ENCODE measurements at regions not wholly inside any gene's neighbourhood (a gene's known extent, or its start where the extent isn't known, plus 50 kb on each side); places are given as distances from the start of the nearest gene placed in this dataset.

DNA sequence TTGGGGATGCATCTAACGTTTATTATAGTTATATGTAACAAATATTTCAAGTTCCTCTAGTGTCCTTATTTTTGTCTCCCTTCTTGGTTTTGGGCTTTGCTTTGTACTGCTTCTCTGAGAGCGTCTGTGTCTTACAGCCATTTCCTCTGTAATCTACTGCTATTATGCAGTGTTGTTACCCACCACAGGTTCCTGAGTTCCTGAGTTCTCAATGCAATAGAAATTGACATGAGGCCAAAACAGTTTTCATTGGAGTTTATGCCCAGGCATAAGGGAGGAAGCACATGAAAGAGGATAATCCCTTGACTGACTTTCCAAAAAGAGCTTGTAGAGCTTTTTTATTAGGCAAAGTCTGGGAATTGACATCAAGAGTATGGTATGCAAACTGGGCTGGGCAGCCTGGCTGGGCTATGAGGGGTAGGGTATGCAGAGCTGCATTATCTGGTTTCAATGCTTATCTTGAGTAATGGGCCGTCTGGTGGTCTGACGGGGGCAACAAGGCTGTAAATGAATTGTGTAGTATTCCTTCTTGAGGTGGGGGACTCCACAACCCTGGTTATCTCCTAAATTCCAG is 722.5 kb upstream of the ATXN7L3B start:
- Histone ChIP-seq H3K4me3 (no peak overlapping the region), H3K27me3 (no peaks in the 10 kb centered on the region), H3K9me3 (no peaks in the 10 kb centered on the region), H3K27ac (no peak overlapping the region), H3K4me1 (no peaks in the 10 kb centered on the region), H3K36me3 (no peaks in the 10 kb centered on the region)
- ATAC-seq = no peak
- FAIRE-seq = no peak
- intact Hi-C loops (cut with DNase I) = no loop called here
- DNase-seq = no peak
- WGBS, 2 donors = 32 to 48% methylated on average over 4 of the region's 4 CpGs
- TF ChIP-seq, protein P1, sequence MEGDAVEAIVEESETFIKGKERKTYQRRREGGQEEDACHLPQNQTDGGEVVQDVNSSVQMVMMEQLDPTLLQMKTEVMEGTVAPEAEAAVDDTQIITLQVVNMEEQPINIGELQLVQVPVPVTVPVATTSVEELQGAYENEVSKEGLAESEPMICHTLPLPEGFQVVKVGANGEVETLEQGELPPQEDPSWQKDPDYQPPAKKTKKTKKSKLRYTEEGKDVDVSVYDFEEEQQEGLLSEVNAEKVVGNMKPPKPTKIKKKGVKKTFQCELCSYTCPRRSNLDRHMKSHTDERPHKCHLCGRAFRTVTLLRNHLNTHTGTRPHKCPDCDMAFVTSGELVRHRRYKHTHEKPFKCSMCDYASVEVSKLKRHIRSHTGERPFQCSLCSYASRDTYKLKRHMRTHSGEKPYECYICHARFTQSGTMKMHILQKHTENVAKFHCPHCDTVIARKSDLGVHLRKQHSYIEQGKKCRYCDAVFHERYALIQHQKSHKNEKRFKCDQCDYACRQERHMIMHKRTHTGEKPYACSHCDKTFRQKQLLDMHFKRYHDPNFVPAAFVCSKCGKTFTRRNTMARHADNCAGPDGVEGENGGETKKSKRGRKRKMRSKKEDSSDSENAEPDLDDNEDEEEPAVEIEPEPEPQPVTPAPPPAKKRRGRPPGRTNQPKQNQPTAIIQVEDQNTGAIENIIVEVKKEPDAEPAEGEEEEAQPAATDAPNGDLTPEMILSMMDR (IDR thresholded peaks at IDR 0.05) = no peak

DNA sequence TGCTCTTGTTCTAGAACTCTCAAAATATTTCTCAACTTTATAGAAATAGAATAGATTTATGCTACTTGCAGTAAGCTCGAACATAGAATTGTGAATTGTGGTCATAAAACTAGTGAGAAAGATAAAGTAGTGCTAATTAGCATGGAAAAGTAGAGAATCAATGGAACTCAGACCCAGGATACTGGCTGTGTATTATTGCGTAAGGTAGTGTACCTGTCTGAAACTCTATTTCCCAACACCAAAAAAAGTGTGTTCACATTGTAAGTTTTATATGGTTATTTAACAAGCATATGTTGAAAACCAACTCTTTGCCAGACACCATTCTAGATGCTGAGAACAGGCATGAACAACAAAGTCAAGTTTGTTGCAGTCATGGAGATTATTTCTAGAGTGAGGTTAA is 720.5 kb upstream of the ATXN7L3B start:
- Histone ChIP-seq H3K9me3 (no peaks in the 10 kb centered on the region), H3K36me3 (no peaks in the 10 kb centered on the region), H3K27ac (no peak overlapping the region), H3K27me3 (no peaks in the 10 kb centered on the region), H3K4me3 (no peak overlapping the region), H3K4me1 (no peaks in the 10 kb centered on the region)
- no peak for DNase-seq
- 56 to 59% methylated on average over 2 of the region's 2 CpGs for WGBS, 2 donors
- TF ChIP-seq, protein P1 (IDR thresholded peaks at IDR 0.05) = no peak
- intact Hi-C loops (cut with DNase I) = no loop called here
- FAIRE-seq = no peak
- no peak for ATAC-seq

DNA sequence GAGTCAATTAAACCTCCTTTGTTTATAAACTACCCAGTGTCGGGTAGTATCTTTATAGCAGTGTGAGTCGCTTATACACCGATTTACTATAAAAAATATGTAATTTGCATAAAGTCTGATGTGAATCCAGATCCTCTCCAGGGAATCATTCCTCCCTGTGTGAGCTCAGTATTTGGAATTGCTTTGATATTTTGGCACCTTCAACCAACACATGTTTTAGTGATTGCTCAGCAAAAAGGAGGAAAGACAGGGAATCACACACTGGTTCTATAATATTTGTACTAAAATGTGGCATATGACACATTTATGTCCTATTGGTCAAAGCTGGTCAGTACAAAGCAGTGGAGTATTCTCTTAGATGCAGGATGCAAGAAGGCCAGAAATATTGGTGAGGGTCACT is 703.9 kb upstream of the ATXN7L3B start:
- FAIRE-seq = no peak
- 71 to 88% methylated on average over 3 of the region's 3 CpGs for WGBS, 2 donors

DNA sequence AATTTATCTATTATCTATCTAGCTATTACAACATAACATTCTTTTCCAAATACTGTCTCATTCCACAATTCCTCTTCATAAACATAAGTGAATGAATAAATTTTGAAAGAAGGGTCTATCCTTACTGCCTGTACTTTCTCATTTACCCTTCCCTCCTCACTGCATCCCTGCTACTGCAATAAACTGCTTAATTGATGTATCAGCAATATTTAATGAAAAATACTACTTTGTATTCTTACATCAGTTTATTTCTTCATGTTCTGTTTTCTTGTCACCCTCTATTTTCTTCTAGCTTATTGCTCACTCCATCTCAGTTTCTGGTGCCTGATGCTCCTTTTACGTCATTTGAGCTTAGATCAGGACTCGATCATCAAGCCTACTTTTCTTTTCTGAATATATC is 695.7 kb upstream of the ATXN7L3B start:
- no peak for FAIRE-seq
- Histone ChIP-seq H3K4me3 (no peak overlapping the region), H3K4me1 (no peaks in the 10 kb centered on the region), H3K27me3 (no peaks in the 10 kb centered on the region), H3K36me3 (no peaks in the 10 kb centered on the region), H3K27ac (no peak overlapping the region), H3K9me3 (no peaks in the 10 kb centered on the region)
- ATAC-seq = no peak
- TF ChIP-seq, protein P1 (IDR thresholded peaks at IDR 0.05) = no peak
- intact Hi-C loops (cut with DNase I) = no loop called here
- no peak for DNase-seq
- WGBS, 2 donors = 78 to 88% methylated on average over 2 of the region's 2 CpGs

More for the DNA sequence above, 703.9 kb upstream of the ATXN7L3B start:
- intact Hi-C loops (cut with DNase I) = no loop called here
- Histone ChIP-seq H3K36me3 (no peaks in the 10 kb centered on the region), H3K27ac (no peak overlapping the region), H3K4me3 (no peak overlapping the region), H3K9me3 (no peaks in the 10 kb centered on the region), H3K4me1 (no peaks in the 10 kb centered on the region), H3K27me3 (no peaks in the 10 kb centered on the region)
- TF ChIP-seq, protein P1 (IDR thresholded peaks at IDR 0.05) = no peak
- no peak for ATAC-seq
- no peak for DNase-seq

DNA sequence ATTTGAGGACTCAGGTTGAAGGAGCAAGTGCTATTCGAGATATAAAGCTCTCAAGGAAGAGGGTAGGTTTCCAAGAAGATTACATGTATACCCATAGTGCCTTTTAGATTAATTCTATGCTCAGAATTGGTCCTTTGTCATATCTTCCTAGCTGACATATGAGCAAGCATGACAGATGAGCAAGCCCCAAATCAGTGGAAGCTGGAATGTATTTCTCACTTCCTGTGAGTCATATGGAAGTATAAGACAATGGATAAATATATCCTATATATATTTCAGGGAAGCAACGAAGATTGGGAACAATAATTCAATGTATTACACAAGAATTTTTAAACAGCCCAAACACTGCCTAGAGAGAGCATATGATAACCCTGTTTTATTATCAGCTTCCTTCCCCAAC is 674.1 kb upstream of the ATXN7L3B start:
- H3K9me3 ChIP-seq = no peaks in the 10 kb centered on the region
- TF ChIP-seq, protein P1 (IDR thresholded peaks at IDR 0.05) = no peak
- ATAC-seq (no peak), DNase-seq (no peak), FAIRE-seq (no peak)
- no peak overlapping the region for H3K27ac ChIP-seq
- no peaks in the 10 kb centered on the region for H3K36me3 ChIP-seq
- no peak overlapping the region for H3K4me3 ChIP-seq
- intact Hi-C loops (cut with DNase I) = no loop called here
- H3K4me1 ChIP-seq = no peaks in the 10 kb centered on the region
- WGBS, 2 donors = 55 to 62% methylated on average over 2 of the region's 2 CpGs
- no peaks in the 10 kb centered on the region for H3K27me3 ChIP-seq
